ENCODE measurements at regions not wholly inside any gene's neighbourhood (a gene's known extent, or its start where the extent isn't known, plus 50 kb on each side); places are given as distances from the start of the nearest gene placed in this dataset.
A peak's percentile ranks its signal among the peaks of the same experiment; 100 is the strongest.

DNA sequence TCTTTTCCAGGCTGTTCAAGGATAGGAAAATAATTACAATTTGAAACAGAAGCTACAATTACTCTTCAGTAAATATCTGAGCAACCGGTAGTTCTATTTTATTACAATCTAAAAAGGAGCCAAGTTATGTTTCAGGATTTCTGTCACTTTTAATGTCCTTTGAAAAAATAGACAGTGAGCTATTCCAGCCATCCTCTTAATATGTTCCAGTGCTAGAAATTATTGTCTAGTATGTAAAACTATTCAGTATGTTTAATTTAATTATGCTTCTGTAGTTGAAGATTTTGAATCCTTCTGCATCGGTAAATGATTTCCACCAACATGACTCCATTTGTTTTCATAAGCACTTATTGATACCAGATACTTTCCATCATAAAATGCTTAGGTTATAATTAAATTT is 129.6 kb upstream of the SEMA3D start:
- Mint-ChIP-seq H3K36me3 (no peaks in the 10 kb centered on the region), H3K9me3 (peaks cover 0 to 11% (median 0%) of the 10 kb centered on the region in 9 donors), H3K4me1 (no peaks in the 10 kb centered on the region), H3K4me3 (no peak overlapping the region), H3K27me3 (no peaks in the 10 kb centered on the region), H3K27ac (no peak overlapping the region)
- ATAC-seq (no peak), DNase-seq (no peak)
- POLR2A ChIA-PET: no interaction called here

GRCh38 chr7:85310301-85310700 is 123.4 kb upstream of the SEMA3D start:
- Mint-ChIP-seq H3K27ac (no peak overlapping the region), H3K9me3 (peaks cover 0 to 7% (median 0%) of the 10 kb centered on the region in 9 donors), H3K4me1 (no peaks in the 10 kb centered on the region), H3K4me3 (no peak overlapping the region), H3K27me3 (no peaks in the 10 kb centered on the region), H3K36me3 (no peaks in the 10 kb centered on the region)
- no peak for DNase-seq
- POLR2A ChIA-PET: no interaction called here
- no peak for ATAC-seq

- no peaks in the 10 kb centered on the region for H3K9me3 Mint-ChIP-seq
- no peak overlapping the region for H3K27ac Mint-ChIP-seq
- ATAC-seq (no peak), DNase-seq (no peak)
- no peak overlapping the region for H3K4me3 Mint-ChIP-seq
- H3K36me3 Mint-ChIP-seq: no peaks in the 10 kb centered on the region
- no peaks in the 10 kb centered on the region for H3K4me1 Mint-ChIP-seq
- H3K27me3 Mint-ChIP-seq: no peaks in the 10 kb centered on the region
- POLR2A ChIA-PET: no interaction called here
These were observed 119.3 kb upstream of the SEMA3D start for GRCh38 chr7:85306115-85306514.

GRCh38 chr7:85294176-85294575 is 107.3 kb upstream of the SEMA3D start:
- Mint-ChIP-seq H3K36me3 (no peaks in the 10 kb centered on the region), H3K4me3 (no peak overlapping the region)
- POLR2A ChIA-PET: no interaction called here

DNA sequence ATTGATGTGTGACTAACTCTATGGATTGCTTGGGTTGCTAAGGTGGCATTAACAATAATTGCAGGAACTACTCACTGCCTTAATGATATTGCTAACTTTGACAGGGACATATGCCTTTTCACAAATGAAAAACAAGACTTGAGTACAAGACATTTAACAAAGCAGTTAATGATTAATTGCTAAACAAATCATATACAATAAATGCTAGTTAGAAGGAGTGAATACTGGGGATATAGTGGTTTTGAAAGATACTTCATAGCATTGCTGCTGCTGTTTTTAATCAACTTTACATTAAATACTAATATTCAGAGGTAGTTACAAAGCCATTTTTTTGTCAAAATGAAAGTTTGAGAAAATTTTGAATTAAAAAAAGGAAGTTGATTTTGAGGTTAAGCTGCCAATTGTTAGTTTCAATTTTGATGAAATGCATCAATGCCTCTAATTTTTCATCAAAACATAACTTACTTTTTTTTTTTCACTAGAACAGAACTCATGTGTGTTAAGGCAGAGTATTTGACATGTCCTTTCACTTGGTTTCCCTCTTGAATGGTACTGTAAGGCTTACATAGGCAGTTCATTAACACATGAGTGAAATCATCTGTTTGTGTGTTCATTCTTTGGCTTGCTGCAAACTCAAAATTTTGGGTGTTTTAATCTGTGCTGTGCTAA is 106.2 kb upstream of the SEMA3D start:
- DNase-seq: no peak
- no peaks in the 10 kb centered on the region for H3K27me3 Mint-ChIP-seq
- no peaks in the 10 kb centered on the region for H3K36me3 Mint-ChIP-seq
- peak overlapping the region in 1 of 10 donors; percentile 31 for H3K4me3 Mint-ChIP-seq
- ATAC-seq: no peak
- peaks cover 0 to 32% (median 0%) of the 10 kb centered on the region in 4 donors for H3K4me1 Mint-ChIP-seq
- H3K9me3 Mint-ChIP-seq: peaks cover 0 to 23% (median 0%) of the 10 kb centered on the region in 9 donors
- POLR2A ChIA-PET: no interaction called here
- peak overlapping the region in 1 of 10 donors; percentile 37 for H3K27ac Mint-ChIP-seq

More at GRCh38 chr7:85294176-85294575, 107.3 kb upstream of the SEMA3D start:
- Mint-ChIP-seq H3K27me3 (no peaks in the 10 kb centered on the region), H3K27ac (peak overlapping the region in 1 of 10 donors; percentile 37), H3K9me3 (peaks cover 0 to 16% (median 0%) of the 10 kb centered on the region in 9 donors), H3K4me1 (peaks cover 0 to 28% (median 0%) of the 10 kb centered on the region in 4 donors)
- DNase-seq: no peak
- no peak for ATAC-seq

DNA sequence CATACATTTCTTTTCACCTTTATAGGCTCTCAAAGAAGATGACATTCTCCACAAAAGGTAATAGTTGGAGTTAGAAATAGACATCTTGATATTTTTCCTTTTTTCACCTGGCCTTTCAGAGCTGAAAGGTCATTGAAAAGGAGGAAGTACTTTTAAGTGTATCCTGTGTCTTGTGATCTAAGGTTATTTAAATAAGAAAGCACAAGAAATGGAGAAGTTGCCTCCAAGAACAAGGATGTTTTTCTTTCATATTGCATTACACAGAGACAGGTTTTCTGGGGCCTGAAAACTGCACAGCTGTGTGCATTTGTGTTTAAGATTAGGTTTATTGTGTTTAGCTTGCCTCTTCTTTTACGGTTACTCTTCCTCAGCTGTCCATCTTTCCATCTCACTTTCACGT is 103.4 kb upstream of the SEMA3D start:
- H3K4me3 Mint-ChIP-seq: peak overlapping the region in 1 of 10 donors; percentile 17
- ATAC-seq (no peak), DNase-seq (no peak)
- H3K27ac Mint-ChIP-seq: peak overlapping the region in 1 of 10 donors; percentile 23
- POLR2A ChIA-PET: no interaction called here
- peaks cover 0 to 32% (median 0%) of the 10 kb centered on the region in 4 donors for H3K4me1 Mint-ChIP-seq
- no peaks in the 10 kb centered on the region for H3K36me3 Mint-ChIP-seq
- H3K9me3 Mint-ChIP-seq: peaks cover 0 to 18% (median 0%) of the 10 kb centered on the region in 9 donors
- H3K27me3 Mint-ChIP-seq: no peaks in the 10 kb centered on the region

DNA sequence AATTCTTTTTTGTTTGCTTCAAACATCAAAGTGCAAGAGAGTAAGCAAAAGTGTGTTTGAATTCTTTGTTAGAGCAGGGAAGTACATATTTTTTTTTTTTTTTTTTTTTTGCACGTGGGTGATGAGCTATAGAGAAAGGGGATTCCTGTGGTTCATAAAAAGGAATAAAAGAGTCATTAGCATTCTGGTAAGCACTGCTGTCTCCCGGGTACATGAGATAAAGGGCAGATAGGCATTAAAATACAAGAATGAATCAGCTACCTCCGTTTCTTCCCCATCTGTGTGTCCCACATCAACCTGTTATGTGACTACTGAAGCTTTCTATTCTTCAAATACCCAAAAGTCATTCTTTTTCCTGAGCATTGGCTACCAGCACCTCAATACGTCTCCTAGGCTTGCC is 102.4 kb upstream of the SEMA3D start:
- no peaks in the 10 kb centered on the region for H3K36me3 Mint-ChIP-seq
- POLR2A ChIA-PET: no interaction called here
- ATAC-seq: no peak
- peaks cover 0 to 32% (median 0%) of the 10 kb centered on the region in 4 donors for H3K4me1 Mint-ChIP-seq
- H3K27me3 Mint-ChIP-seq: no peaks in the 10 kb centered on the region
- H3K4me3 Mint-ChIP-seq: no peak overlapping the region
- no peak for DNase-seq
- peaks cover 0 to 11% (median 0%) of the 10 kb centered on the region in 9 donors for H3K9me3 Mint-ChIP-seq
- peak overlapping the region in 1 of 10 donors; percentile 21 for H3K27ac Mint-ChIP-seq

GRCh38 chr7:85287106-85287825 is 100.4 kb upstream of the SEMA3D start:
- Mint-ChIP-seq H3K4me1 (peaks cover 0 to 19% (median 0%) of the 10 kb centered on the region in 4 donors), H3K9me3 (peaks cover 0 to 11% (median 0%) of the 10 kb centered on the region in 9 donors), H3K4me3 (no peak overlapping the region), H3K27me3 (no peaks in the 10 kb centered on the region), H3K36me3 (no peaks in the 10 kb centered on the region), H3K27ac (no peak overlapping the region)
- POLR2A ChIA-PET: no interaction called here
- no peak for ATAC-seq
- no peak for DNase-seq

DNA sequence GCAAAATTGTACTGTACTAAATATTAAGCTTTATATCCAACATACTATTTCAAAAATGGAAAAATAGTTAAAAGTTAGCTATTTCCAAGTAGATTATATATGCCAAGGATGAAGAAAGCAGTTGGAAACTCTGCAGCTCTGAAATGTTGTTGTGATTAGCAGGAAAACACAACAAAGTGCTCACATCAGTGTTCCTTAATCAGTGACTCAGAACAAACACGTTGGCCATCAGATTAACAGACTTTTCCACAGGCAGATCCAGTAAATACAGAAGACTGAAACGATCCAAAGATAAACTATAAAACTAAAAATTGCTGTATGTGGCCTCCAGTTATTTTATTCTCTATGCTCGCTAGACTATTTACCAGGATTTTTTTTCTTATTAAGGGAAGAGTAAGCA is 99.6 kb upstream of the SEMA3D start:
- Mint-ChIP-seq H3K4me3 (no peak overlapping the region), H3K36me3 (no peaks in the 10 kb centered on the region), H3K27me3 (no peaks in the 10 kb centered on the region), H3K9me3 (peaks cover 0 to 11% (median 0%) of the 10 kb centered on the region in 9 donors), H3K27ac (no peak overlapping the region), H3K4me1 (peaks cover 0 to 15% (median 0%) of the 10 kb centered on the region in 4 donors)
- POLR2A ChIA-PET: no interaction called here
- ATAC-seq (no peak), DNase-seq (no peak)

GRCh38 chr7:85285527-85285926 is 98.7 kb upstream of the SEMA3D start:
- Mint-ChIP-seq H3K36me3 (no peaks in the 10 kb centered on the region), H3K27me3 (no peaks in the 10 kb centered on the region), H3K4me3 (no peak overlapping the region), H3K9me3 (peaks cover 0 to 11% (median 0%) of the 10 kb centered on the region in 9 donors), H3K27ac (no peak overlapping the region), H3K4me1 (peaks cover 0 to 11% (median 0%) of the 10 kb centered on the region in 4 donors)
- DNase-seq (no peak), ATAC-seq (no peak)
- POLR2A ChIA-PET: no interaction called here

- ATAC-seq: no peak
- POLR2A ChIA-PET: no interaction called here
These were observed 88.3 kb upstream of the SEMA3D start for GRCh38 chr7:85275204-85275603.

DNA sequence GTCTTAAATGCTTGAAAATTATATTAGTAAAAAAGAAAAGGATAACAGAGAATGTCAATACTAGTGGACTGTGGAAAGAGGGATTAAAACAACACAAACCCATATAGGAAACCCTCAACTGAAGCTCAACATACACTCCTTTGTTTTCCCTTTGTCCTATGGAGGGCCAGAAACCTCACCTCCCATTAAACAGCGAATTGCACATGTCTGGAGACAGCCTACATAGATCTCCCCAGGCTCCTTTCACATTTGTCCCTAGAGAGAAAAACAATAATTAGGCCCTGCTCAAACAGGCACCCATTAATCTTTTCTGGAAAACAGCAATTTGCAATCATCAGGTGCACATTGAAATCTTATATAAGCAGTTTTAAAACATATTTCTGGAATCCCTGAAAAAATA is 87.6 kb upstream of the SEMA3D start:
- no peak overlapping the region for H3K27ac Mint-ChIP-seq
- H3K27me3 Mint-ChIP-seq: no peaks in the 10 kb centered on the region
- POLR2A ChIA-PET: no interaction called here
- ATAC-seq (no peak), DNase-seq (no peak)
- no peak overlapping the region for H3K4me3 Mint-ChIP-seq
- H3K36me3 Mint-ChIP-seq: no peaks in the 10 kb centered on the region
- peaks cover 0 to 1% (median 0%) of the 10 kb centered on the region in 4 donors for H3K4me1 Mint-ChIP-seq
- H3K9me3 Mint-ChIP-seq: peaks cover 0 to 9% (median 0%) of the 10 kb centered on the region in 9 donors

More at GRCh38 chr7:85275204-85275603, 88.3 kb upstream of the SEMA3D start:
- H3K27me3 Mint-ChIP-seq: no peaks in the 10 kb centered on the region
- no peaks in the 10 kb centered on the region for H3K36me3 Mint-ChIP-seq
- peaks cover 0 to 9% (median 0%) of the 10 kb centered on the region in 9 donors for H3K9me3 Mint-ChIP-seq
- H3K4me3 Mint-ChIP-seq: no peak overlapping the region
- H3K27ac Mint-ChIP-seq: no peak overlapping the region
- H3K4me1 Mint-ChIP-seq: peaks cover 0 to 1% (median 0%) of the 10 kb centered on the region in 4 donors
- DNase-seq: no peak

- Mint-ChIP-seq H3K27me3 (no peaks in the 10 kb centered on the region), H3K9me3 (peaks cover 0 to 16% (median 2%) of the 10 kb centered on the region in 9 donors), H3K4me3 (no peak overlapping the region), H3K27ac (no peak overlapping the region), H3K4me1 (no peaks in the 10 kb centered on the region), H3K36me3 (no peaks in the 10 kb centered on the region)
- DNase-seq (no peak), ATAC-seq (no peak)
- POLR2A ChIA-PET: no interaction called here
These were observed 76.0 kb upstream of the SEMA3D start for GRCh38 chr7:85262891-85263290.
